Endothelial cell of umbilical vein (primary cell): ENCODE measurements at regions not wholly inside any gene's neighbourhood (a gene's known extent, or its start where the extent isn't known, plus 50 kb on each side); places are given as distances from the start of the nearest gene placed in this dataset.

Source experiments
- BruUV-seq: library from RNA; stranded (reverse); fragments of 400-500 nt; replicated peaks from 2 replicates; lab custom pipeline; 2021; lab: Mats Ljungman, UMichigan
- CTCF ChIA-PET: fragments of 300-600, 350-600 bp; sonication (Branson Sonifier 250); formaldehyde crosslinking; loops from one replicate; lab custom pipeline; 2021; ENCODE audit warnings: antibody characterized with exemption, inconsistent platforms; lab: Charles Lee
- POLR2A ChIA-PET: fragments of 300-600, 350-600 bp; sonication (Branson Sonifier 250); formaldehyde crosslinking; loops from one replicate; lab custom pipeline; 2021; ENCODE audit warnings: antibody characterized with exemption, inconsistent platforms; lab: Charles Lee
- DNase-seq: peaks from one replicate; pipeline ENCODE4 v3.0.0-alpha.2; 2011; ENCODE audit warnings: low read depth, low spot score
- FAIRE-seq: peaks from 2 replicates; lab custom pipeline; 2011; peaks lifted over from hg19 to GRCh38; lab: Jason Lieb, UNC
- H2AFZ ChIP-seq: 2 replicates; pipeline ENCODE4 v1.6.0; 2012; ENCODE audit warnings: low read depth, low read length, control low read depth, inconsistent platforms
- H3K27ac ChIP-seq: 2 replicates; pipeline ENCODE4 v1.5.1; 2011; ENCODE audit warnings: low read depth, mild to moderate bottlenecking, control low read depth, low read length, moderate library complexity; ENCODE audit not compliant: insufficient read depth
- H3K27me3 ChIP-seq, 2 experiments: 2 replicates each; pipeline versions ENCODE4 v1.6.0 to v1.6.1; 2011; ENCODE audit warnings: low read length in 2 of 2, mixed read lengths in 1 of 2; ENCODE audit not compliant: control insufficient read depth in 2 of 2, insufficient read depth in 2 of 2
- H3K36me3 ChIP-seq, 2 experiments: 2 replicates in 1 of 2; 3 replicates in 1 of 2; pipeline ENCODE4 v1.5.1; 2011; ENCODE audit warnings: low read length in 2 of 2, mild to moderate bottlenecking in 1 of 2, moderate library complexity in 1 of 2; ENCODE audit not compliant: control insufficient read depth in 2 of 2, insufficient read depth in 2 of 2; ENCODE audit errors: extremely low read depth in 1 of 2
- H3K4me1 ChIP-seq: 3 replicates; pipeline ENCODE4 v1.5.1; 2011; ENCODE audit warnings: mild to moderate bottlenecking, low read length; ENCODE audit not compliant: control insufficient read depth, insufficient read depth; ENCODE audit errors: extremely low read depth
- H3K4me2 ChIP-seq: 2 replicates; pipeline ENCODE4 v1.6.1; 2011; ENCODE audit warnings: low read length, control low read depth, mixed read lengths; ENCODE audit not compliant: insufficient read depth
- H3K4me3 ChIP-seq, 3 experiments: fragments of 200-600 bp in 1 of 3; sonication (generic), shearing (Covaris generic) in 1 of 3; replicated peaks in 1 of 3; 2 replicates each; pipeline ENCODE4 v1.5.1; 2011 to 2016; ENCODE audit warnings: control low read depth in 3 of 3, low read length in 3 of 3, mild to moderate bottlenecking in 2 of 3, inconsistent platforms in 1 of 3, low read depth in 1 of 3, moderate library complexity in 1 of 3; ENCODE audit not compliant: insufficient read depth in 1 of 3
- H3K79me2 ChIP-seq: 2 replicates; pipeline ENCODE4 v1.6.0; 2012; ENCODE audit warnings: low read length, inconsistent platforms; ENCODE audit not compliant: control insufficient read depth, insufficient read depth
- H3K9ac ChIP-seq: replicated peaks from 2 replicates; pipeline ENCODE3; 2011; ENCODE audit warnings: low read length, control low read depth; ENCODE audit not compliant: insufficient read depth; ENCODE audit errors: extremely low read depth
- H3K9me1 ChIP-seq: replicated peaks from 3 replicates; pipeline ENCODE4 v1.6.0; 2011; ENCODE audit warnings: mild to moderate bottlenecking, low read length; ENCODE audit not compliant: control insufficient read depth, insufficient read depth; ENCODE audit errors: extremely low read depth
- H3K9me3 ChIP-seq: replicated peaks from 2 replicates; pipeline ENCODE4 v1.5.1; 2012; ENCODE audit warnings: low read length, inconsistent platforms; ENCODE audit not compliant: control insufficient read depth, insufficient read depth
- H4K20me1 ChIP-seq: replicated peaks from 2 replicates; pipeline ENCODE3; 2011; ENCODE audit warnings: mild to moderate bottlenecking, low read length; ENCODE audit not compliant: control insufficient read depth, insufficient read depth; ENCODE audit errors: extremely low read depth
- CTCF ChIP-seq, 2 donors: IDR thresholded peaks; 1 replicate in 1 of 2; 2 replicates in 1 of 2; pipeline ENCODE4 v1.5.1; 2011; ENCODE audit warnings: low read length in 2 of 2, mild to moderate bottlenecking in 2 of 2, moderate library complexity in 2 of 2, control low read depth in 1 of 2, inconsistent platforms in 1 of 2, low read depth in 1 of 2; ENCODE audit not compliant: insufficient read depth in 1 of 2; ENCODE audit errors: extremely low read depth in 1 of 2
- EZH2 ChIP-seq: IDR thresholded peaks from 2 replicates; pipeline ENCODE4 v1.6.1; 2012; ENCODE audit warnings: borderline replicate concordance, low read depth, mild to moderate bottlenecking, moderate library complexity, low read length, inconsistent platforms; ENCODE audit not compliant: severe bottlenecking
- FOS ChIP-seq: IDR thresholded peaks from 2 replicates; pipeline ENCODE4 v1.6.1; 2011; ENCODE audit warnings: mild to moderate bottlenecking, low read length, moderate library complexity, borderline replicate concordance; ENCODE audit not compliant: insufficient read depth
- GATA2 ChIP-seq: IDR thresholded peaks from 2 replicates; pipeline ENCODE4 v1.7.0; 2011; ENCODE audit warnings: low read depth, mild to moderate bottlenecking, moderate library complexity, mixed read lengths, low read length; ENCODE audit not compliant: insufficient read length, insufficient read depth
- JUN ChIP-seq: IDR thresholded peaks from 2 replicates; pipeline ENCODE4 v1.6.1; 2011; ENCODE audit warnings: borderline replicate concordance, low read depth; ENCODE audit not compliant: insufficient read length, insufficient read depth
- MAX ChIP-seq: IDR thresholded peaks from 2 replicates; pipeline ENCODE4 v1.6.1; 2011; ENCODE audit not compliant: insufficient read depth, insufficient read length
- MYC ChIP-seq: IDR thresholded peaks from one replicate; pipeline ENCODE4 v1.6.1; 2011; ENCODE audit warnings: mild to moderate bottlenecking, low read depth, low read length
- POLR2A ChIP-seq: IDR thresholded peaks from 2 replicates; pipeline ENCODE4 v1.6.1; 2012; ENCODE audit warnings: low read depth, mild to moderate bottlenecking, control low read depth, low read length
- POLR2AphosphoS5 ChIP-seq: IDR thresholded peaks from 2 replicates; pipeline ENCODE4 v1.6.1; 2012; ENCODE audit warnings: low read depth, mild to moderate bottlenecking, control low read depth, low read length, moderate library complexity; ENCODE audit not compliant: insufficient read depth
- dilution Hi-C: fragments of 300-500 bp; cut with MboI; formaldehyde crosslinking; loops from one replicate; pipeline ENCODE4 v1.15.0; 2019; ENCODE audit warnings: low sequenced_read_pairs; ENCODE audit not compliant: extremely low pct_ligation_motif_present
- intact Hi-C: fragments of 100-400 bp; cut with micrococcal nuclease; formaldehyde crosslinking; loops from one replicate; pipeline ENCODE4 v1.10.0; 2022

GRCh38 chr1:81290326-81290725 lies 510.4 kb upstream of the ADGRL2 start:
- POLR2A ChIA-PET: no interaction called here
- H2AFZ ChIP-seq: no peak overlapping the region
- H3K9ac ChIP-seq: no peak overlapping the region
- no peaks in the 10 kb centered on the region for H3K79me2 ChIP-seq
- intact Hi-C loops (no loop called here), dilution Hi-C loops (no loop called here)
- no peaks in the 10 kb centered on the region for H3K27me3 ChIP-seq
- no TSS peak for BruUV-seq
- no peaks in the 10 kb centered on the region for H3K9me3 ChIP-seq
- H3K27ac ChIP-seq: no peak overlapping the region
- no peak overlapping the region for H3K4me3 ChIP-seq
- FAIRE-seq (no peak), DNase-seq (no peak)
- TF ChIP-seq EZH2: no peak
- TF ChIP-seq GATA2: no peak
- no peak for TF ChIP-seq JUN
- no peak for TF ChIP-seq POLR2A
- no peak for TF ChIP-seq CTCF (IDR thresholded peaks at IDR 0.05; ENCODE audit: extremely low read depth in 1 of 2, insufficient read depth in 1 of 2, low read depth in 1 of 2, low read length in 2 of 2)
- no peak for TF ChIP-seq POLR2AphosphoS5
- TF ChIP-seq MYC: no peak
- TF ChIP-seq FOS: no peak
- no peak for TF ChIP-seq MAX
- no peak overlapping the region for H3K4me2 ChIP-seq
- H4K20me1 ChIP-seq: no peaks in the 10 kb centered on the region
- CTCF ChIA-PET: no interaction called here
- H3K4me1 ChIP-seq: no peaks in the 10 kb centered on the region
- H3K36me3 ChIP-seq: no peaks in the 10 kb centered on the region
- H3K9me1 ChIP-seq: no peaks in the 10 kb centered on the region
